H1 (cell line): ENCODE measurements at regions not wholly inside any gene's neighbourhood (a gene's known extent, or its start where the extent isn't known, plus 50 kb on each side); places are given as distances from the start of the nearest gene placed in this dataset.

ENCODE experiments used
- CTCF ChIA-PET: fragments of 300-600 bp; sonication (Branson Sonifier 250); formaldehyde crosslinking; loops from one replicate; lab custom pipeline; 2021; ENCODE audit not compliant: partially characterized antibody; lab: Charles Lee
- POLR2A ChIA-PET: fragments of 300-600 bp; sonication (Branson Sonifier 250); formaldehyde crosslinking; loops from one replicate; lab custom pipeline; 2021; ENCODE audit warnings: inconsistent platforms; ENCODE audit not compliant: partially characterized antibody; lab: Charles Lee
- DNase-seq, 2 experiments: peaks; one replicate each; pipeline versions ENCODE4 v3.0.0 to v3.0.0-alpha.2; 2010 to 2022; ENCODE audit warnings: low spot score in 2 of 2, low read depth in 1 of 2, mixed read lengths in 1 of 2
- FAIRE-seq: peaks from 2 replicates; lab custom pipeline; 2011; peaks lifted over from hg19 to GRCh38; lab: Jason Lieb, UNC
- H2AFZ ChIP-seq: 2 replicates; pipeline ENCODE4 v1.8.1; 2012; ENCODE audit warnings: low read length, inconsistent platforms
- H2AK5ac ChIP-seq: 2 replicates; pipeline ENCODE4 v1.6.1; 2013; ENCODE audit warnings: low read depth, low read length
- H2BK120ac ChIP-seq: replicated peaks from 2 replicates; pipeline ENCODE3; 2013; ENCODE audit warnings: low read depth, low read length, inconsistent platforms
- H2BK12ac ChIP-seq: 2 replicates; pipeline ENCODE4 v1.6.1; 2013; ENCODE audit warnings: low read depth, low read length
- H2BK15ac ChIP-seq: 2 replicates; pipeline ENCODE4 v1.6.1; 2013; ENCODE audit warnings: low read length
- H2BK20ac ChIP-seq: 2 replicates; pipeline ENCODE4 v1.6.1; 2013; ENCODE audit warnings: low read length
- H2BK5ac ChIP-seq: 2 replicates; pipeline ENCODE4 v1.6.1; 2013; ENCODE audit warnings: low read depth, low read length
- H3K14ac ChIP-seq: 2 replicates; pipeline ENCODE4 v1.6.1; 2013; ENCODE audit warnings: inconsistent platforms; ENCODE audit not compliant: insufficient read length
- H3K18ac ChIP-seq: 2 replicates; pipeline ENCODE4 v1.6.1; 2013; ENCODE audit warnings: low read length; ENCODE audit errors: extremely low read depth
- H3K23ac ChIP-seq: 2 replicates; pipeline ENCODE4 v1.6.1; 2013; ENCODE audit warnings: inconsistent platforms; ENCODE audit not compliant: insufficient read length
- H3K23me2 ChIP-seq: 2 replicates; pipeline ENCODE4 v1.6.1; 2013; ENCODE audit warnings: low read depth, low read length
- H3K27ac ChIP-seq: 2 replicates; pipeline ENCODE4 v1.6.1; 2011; ENCODE audit warnings: low read depth, low read length, inconsistent platforms
- H3K27me3 ChIP-seq, 4 experiments: replicated peaks in 1 of 4; 1 replicate in 1 of 4; 2 replicates in 3 of 4; pipeline versions ENCODE4 v1.6.1 to v1.8.1; 2011 to 2013; ENCODE audit warnings: low read length in 3 of 4, mild to moderate bottlenecking in 3 of 4, inconsistent platforms in 2 of 4, mixed read lengths in 2 of 4, moderate library complexity in 1 of 4; ENCODE audit not compliant: control insufficient read depth in 3 of 4, insufficient read depth in 3 of 4; ENCODE audit errors: extremely low read depth in 1 of 4
- H3K36me3 ChIP-seq, 4 experiments: 2 replicates each; pipeline versions ENCODE4 v1.6.1 to v1.8.1; 2011 to 2013; ENCODE audit warnings: mild to moderate bottlenecking in 4 of 4, low read length in 3 of 4, moderate library complexity in 2 of 4, control low read depth in 1 of 4, inconsistent platforms in 1 of 4; ENCODE audit not compliant: insufficient read depth in 4 of 4, control insufficient read depth in 2 of 4
- H3K4ac ChIP-seq: replicated peaks from 2 replicates; pipeline ENCODE3; 2013; ENCODE audit warnings: low read length, low read depth, mixed read lengths, inconsistent platforms; ENCODE audit not compliant: insufficient read length
- H3K4me1 ChIP-seq, 4 experiments: replicated peaks in 1 of 4; 1 replicate in 1 of 4; 2 replicates in 3 of 4; pipeline versions ENCODE4 v1.6.1 to v1.8.1; 2011 to 2013; ENCODE audit warnings: low read length in 3 of 4, inconsistent platforms in 2 of 4, mixed read lengths in 1 of 4; ENCODE audit not compliant: insufficient read depth in 4 of 4, control insufficient read depth in 3 of 4
- H3K4me2 ChIP-seq, 2 experiments: 2 replicates each; pipeline versions ENCODE4 v1.6.1 to v1.8.1; 2011 to 2013; ENCODE audit warnings: low read depth in 2 of 2, low read length in 2 of 2, control low read depth in 1 of 2, inconsistent platforms in 1 of 2, mild to moderate bottlenecking in 1 of 2; ENCODE audit not compliant: insufficient read depth in 1 of 2
- H3K4me3 ChIP-seq, 4 experiments: fragments of 200-600, 300-600 bp in 1 of 4; sonication (generic), shearing (Covaris generic), sonication (Bioruptor Twin) in 1 of 4; 2 replicates each; pipeline versions ENCODE4 v1.5.1 to v1.8.1; 2011 to 2016; ENCODE audit warnings: low read length in 4 of 4, low read depth in 3 of 4, control low read depth in 2 of 4, inconsistent platforms in 2 of 4, mild to moderate bottlenecking in 2 of 4, mixed read lengths in 1 of 4, moderate library complexity in 1 of 4; ENCODE audit not compliant: insufficient read depth in 2 of 4; ENCODE audit errors: extremely low read depth in 1 of 4
- H3K56ac ChIP-seq: replicated peaks from 2 replicates; pipeline ENCODE3; 2013; ENCODE audit warnings: low read depth, mild to moderate bottlenecking, mixed read lengths, low read length, inconsistent platforms; ENCODE audit not compliant: insufficient read length
- H3K79me1 ChIP-seq: 2 replicates; pipeline ENCODE4 v1.6.1; 2013; ENCODE audit warnings: low read depth, low read length, control low read depth
- H3K79me2 ChIP-seq, 2 experiments: 2 replicates each; pipeline versions ENCODE4 v1.6.1 to v1.8.1; 2012 to 2013; ENCODE audit warnings: low read length in 2 of 2, mild to moderate bottlenecking in 2 of 2, inconsistent platforms in 1 of 2; ENCODE audit not compliant: insufficient read depth in 2 of 2, control insufficient read depth in 1 of 2
- H3K9ac ChIP-seq, 4 experiments: replicated peaks in 1 of 4; 1 replicate in 1 of 4; 2 replicates in 3 of 4; pipeline versions ENCODE4 v1.6.1 to v1.8.1; 2011 to 2013; ENCODE audit warnings: low read depth in 3 of 4, low read length in 3 of 4, control low read depth in 2 of 4, mild to moderate bottlenecking in 2 of 4, moderate library complexity in 2 of 4, inconsistent platforms in 1 of 4; ENCODE audit errors: extremely low read depth in 1 of 4
- H3K9me3 ChIP-seq, 2 experiments: 2 replicates each; pipeline versions ENCODE4 v1.6.1 to v1.8.1; 2012 to 2013; ENCODE audit warnings: mild to moderate bottlenecking in 2 of 2, moderate library complexity in 2 of 2, control low read depth in 1 of 2, inconsistent platforms in 1 of 2, low read depth in 1 of 2, low read length in 1 of 2, mixed read lengths in 1 of 2; ENCODE audit not compliant: insufficient read depth in 2 of 2
- H4K20me1 ChIP-seq, 2 experiments: replicated peaks in 1 of 2; 2 replicates each; pipeline versions ENCODE3 to v1.8.1; 2011 to 2013; ENCODE audit warnings: inconsistent platforms in 2 of 2, low read length in 2 of 2, mild to moderate bottlenecking in 1 of 2; ENCODE audit not compliant: insufficient read depth in 2 of 2, control insufficient read depth in 1 of 2
- H4K5ac ChIP-seq: 2 replicates; pipeline ENCODE4 v1.6.1; 2013; ENCODE audit warnings: low read length, low read depth, mixed read lengths, inconsistent platforms; ENCODE audit not compliant: insufficient read length
- H4K8ac ChIP-seq: 2 replicates; pipeline ENCODE4 v1.8.0; 2013; ENCODE audit warnings: mild to moderate bottlenecking, moderate library complexity, low read length, inconsistent platforms; ENCODE audit not compliant: insufficient read depth; ENCODE audit errors: extremely low read depth
- H4K91ac ChIP-seq: replicated peaks from 2 replicates; pipeline ENCODE3; 2013; ENCODE audit warnings: low read length, mixed read lengths, inconsistent platforms; ENCODE audit not compliant: insufficient read length
- CHD1 ChIP-seq: IDR thresholded peaks from 2 replicates; pipeline ENCODE4 v1.6.1; 2012; ENCODE audit warnings: low read depth, low read length, improper control_type of control experiment
- CHD2 ChIP-seq: IDR thresholded peaks from 2 replicates; pipeline ENCODE4 v1.6.1; 2012; ENCODE audit warnings: low read length, improper control_type of control experiment
- CREB1 ChIP-seq: IDR thresholded peaks from 2 replicates; pipeline ENCODE4 v1.6.1; 2012; ENCODE audit warnings: inconsistent platforms
- HDAC2 ChIP-seq, 2 experiments: fragments of 300-600 bp in 1 of 2; sonication (generic) in 1 of 2; IDR thresholded peaks; 2 replicates each; pipeline ENCODE4 v1.6.1; 2011 to 2012; ENCODE audit warnings: low read depth in 2 of 2, low read length in 2 of 2, mild to moderate bottlenecking in 2 of 2, moderate library complexity in 2 of 2, borderline replicate concordance in 1 of 2, inconsistent platforms in 1 of 2
- SIX5 ChIP-seq: IDR thresholded peaks from 2 replicates; pipeline ENCODE4 v1.6.1; 2011; ENCODE audit warnings: mild to moderate bottlenecking, low read depth, low read length
- TEAD4 ChIP-seq: IDR thresholded peaks from 2 replicates; pipeline ENCODE4 v1.6.1; 2012; ENCODE audit warnings: low read depth, low read length, inconsistent platforms, mixed read lengths
- WGBS, 2 experiments: shearing (Covaris generic) in 1 of 2; methylation state at CpG; one replicate each; pipeline versions ENCODE4 v1.1.6 to v1.1.7; 2013 to 2015; ENCODE audit warnings: low lambda C conversion rate in 2 of 2, mixed read lengths in 2 of 2, inconsistent platforms in 1 of 2, low coverage in 1 of 2, missing lambda C conversion rate in 1 of 2; ENCODE audit not compliant: insufficient replicate concordance in 2 of 2, insufficient coverage in 1 of 2, insufficient read length in 1 of 2; ENCODE audit errors: extremely low coverage in 1 of 2, missing lambda C conversion rate in 1 of 2; 5-methylcytosine and 5-hydroxymethylcytosine counted together

DNA sequence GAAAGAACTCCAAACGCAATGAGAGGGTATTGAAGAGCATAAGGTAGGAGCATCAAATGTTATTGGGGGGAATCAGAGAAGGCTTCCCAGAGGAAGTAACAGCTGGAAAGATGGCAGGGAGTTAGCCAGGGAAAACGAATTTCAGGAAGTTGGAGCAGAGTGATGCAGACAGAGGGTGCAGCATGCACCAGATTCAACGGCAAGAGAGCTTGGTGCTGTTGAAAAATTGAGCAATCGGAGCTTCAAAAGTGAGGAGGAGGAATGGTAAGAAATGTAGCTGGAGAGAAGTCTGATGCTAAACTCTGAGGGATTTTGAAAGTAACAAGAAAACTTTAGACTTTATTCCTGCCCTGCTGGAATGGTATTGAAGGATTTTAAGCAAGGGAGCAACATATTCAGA lies 541.0 kb upstream of the LMCD1 start:
- CTCF ChIA-PET, result no interaction called here
- no peaks in the 10 kb centered on the region for H3K79me1 ChIP-seq
- H3K56ac ChIP-seq, result no peak overlapping the region
- no peak overlapping the region for H3K4ac ChIP-seq
- no peak overlapping the region for H2AFZ ChIP-seq
- H3K14ac ChIP-seq, result no peak overlapping the region
- POLR2A ChIA-PET, result no interaction called here
- H3K27ac ChIP-seq, result no peak overlapping the region
- H3K4me1 ChIP-seq, result 0 out of 7 replicates have a peak, but pooled peaks cover 0 to 2% (median 0%) of the 10 kb centered on the region in 4 experiments
- H3K9me3 ChIP-seq, result no peaks in the 10 kb centered on the region; a peak in 1 of 4 replicates
- no peaks in the 10 kb centered on the region for H3K27me3 ChIP-seq
- no peak overlapping the region for H2AK5ac ChIP-seq
- H4K91ac ChIP-seq, result no peak overlapping the region
- no peaks in the 10 kb centered on the region; the same call in 1 of the 2 replicates for H3K23me2 ChIP-seq
- no peak overlapping the region for H2BK120ac ChIP-seq
- H2BK15ac ChIP-seq, result no peak overlapping the region
- TF ChIP-seq HDAC2 (IDR thresholded peaks at IDR 0.05; ENCODE audit: borderline replicate concordance in 1 of 2, low read depth in 2 of 2, low read length in 2 of 2), result no peak
- no peak for TF ChIP-seq SIX5
- TF ChIP-seq TEAD4, result no peak
- no peak for TF ChIP-seq CHD1
- TF ChIP-seq CREB1, result no peak
- TF ChIP-seq CHD2, result no peak
- no peak overlapping the region for H2BK20ac ChIP-seq
- no peaks in the 10 kb centered on the region for H3K79me2 ChIP-seq
- H4K8ac ChIP-seq, result no peak overlapping the region
- FAIRE-seq, result no peak
- no peak overlapping the region for H3K9ac ChIP-seq
- H3K23ac ChIP-seq, result no peak overlapping the region
- no peak overlapping the region for H2BK12ac ChIP-seq
- no peak for DNase-seq
- H3K36me3 ChIP-seq, result no peaks in the 10 kb centered on the region; a peak in 1 of 8 replicates
- H4K20me1 ChIP-seq, result no peaks in the 10 kb centered on the region
- WGBS, 2 experiments, result 90% methylated on average over 4 of the region's 4 CpGs; no CpG with 5 or more reads in 1 of the 2 experiments
- no peak overlapping the region for H3K4me2 ChIP-seq
- H3K18ac ChIP-seq, result no peak overlapping the region
- H2BK5ac ChIP-seq, result no peak overlapping the region
- H4K5ac ChIP-seq, result no peak overlapping the region
- no peak overlapping the region for H3K4me3 ChIP-seq
